GM12874 (cell line): ENCODE measurements at regions not wholly inside any gene's neighbourhood (a gene's known extent, or its start where the extent isn't known, plus 50 kb on each side); places are given as distances from the start of the nearest gene placed in this dataset.

Experiments
- TF ChIP-seq, protein P1 (sequence below): IDR thresholded peaks from 2 replicates; pipeline ENCODE4 v1.5.1; 2011; ENCODE audit warnings: low read depth, mild to moderate bottlenecking, control low read depth, low read length, moderate library complexity; ENCODE audit not compliant: insufficient read depth

DNA sequence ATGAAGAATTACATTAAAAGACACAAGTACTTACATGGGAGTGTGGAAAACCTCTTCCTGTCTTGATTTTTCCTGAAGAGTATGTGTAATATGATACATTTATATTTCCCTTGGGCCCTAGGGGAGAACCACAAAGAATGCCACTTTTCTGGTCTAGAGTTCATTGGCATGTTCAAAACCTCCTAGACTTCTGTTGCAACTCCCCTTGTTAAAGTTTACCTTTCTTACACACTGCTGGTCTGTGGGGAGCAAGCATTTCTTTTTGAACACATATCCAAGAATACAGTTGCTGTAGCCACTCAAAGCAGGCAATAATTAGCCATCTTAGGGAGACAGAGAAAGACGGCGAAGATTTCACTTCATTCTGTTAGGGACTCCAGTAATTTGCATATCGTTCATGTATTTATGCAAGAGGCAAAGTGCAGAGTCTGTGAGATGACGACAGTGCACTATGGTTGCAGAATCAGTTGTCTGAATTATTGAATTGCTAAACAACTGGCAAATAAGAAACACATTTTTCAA, 103.5 kb downstream of the NOL4 start:
- TF ChIP-seq, protein P1, sequence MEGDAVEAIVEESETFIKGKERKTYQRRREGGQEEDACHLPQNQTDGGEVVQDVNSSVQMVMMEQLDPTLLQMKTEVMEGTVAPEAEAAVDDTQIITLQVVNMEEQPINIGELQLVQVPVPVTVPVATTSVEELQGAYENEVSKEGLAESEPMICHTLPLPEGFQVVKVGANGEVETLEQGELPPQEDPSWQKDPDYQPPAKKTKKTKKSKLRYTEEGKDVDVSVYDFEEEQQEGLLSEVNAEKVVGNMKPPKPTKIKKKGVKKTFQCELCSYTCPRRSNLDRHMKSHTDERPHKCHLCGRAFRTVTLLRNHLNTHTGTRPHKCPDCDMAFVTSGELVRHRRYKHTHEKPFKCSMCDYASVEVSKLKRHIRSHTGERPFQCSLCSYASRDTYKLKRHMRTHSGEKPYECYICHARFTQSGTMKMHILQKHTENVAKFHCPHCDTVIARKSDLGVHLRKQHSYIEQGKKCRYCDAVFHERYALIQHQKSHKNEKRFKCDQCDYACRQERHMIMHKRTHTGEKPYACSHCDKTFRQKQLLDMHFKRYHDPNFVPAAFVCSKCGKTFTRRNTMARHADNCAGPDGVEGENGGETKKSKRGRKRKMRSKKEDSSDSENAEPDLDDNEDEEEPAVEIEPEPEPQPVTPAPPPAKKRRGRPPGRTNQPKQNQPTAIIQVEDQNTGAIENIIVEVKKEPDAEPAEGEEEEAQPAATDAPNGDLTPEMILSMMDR = no peak

DNA sequence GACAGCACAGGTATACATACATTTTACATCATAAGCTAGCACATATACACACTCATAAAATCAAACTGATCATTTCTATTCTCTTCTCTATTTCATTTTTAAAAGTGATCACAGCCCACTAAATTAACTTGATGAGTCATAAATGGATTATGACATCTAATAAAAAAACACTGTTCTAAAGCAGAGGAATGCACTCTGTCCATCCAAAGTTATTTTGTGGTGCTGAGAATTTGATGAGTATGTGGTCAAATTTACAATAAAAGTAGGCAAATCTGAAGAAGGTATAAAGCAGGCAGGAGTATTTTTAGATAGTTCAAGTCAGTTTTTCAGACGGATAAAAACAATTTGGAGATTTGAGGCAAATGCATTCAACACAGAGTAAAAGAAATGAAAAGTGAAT, 104.4 kb downstream of the NOL4 start:
- TF ChIP-seq, protein P1 = no peak

DNA sequence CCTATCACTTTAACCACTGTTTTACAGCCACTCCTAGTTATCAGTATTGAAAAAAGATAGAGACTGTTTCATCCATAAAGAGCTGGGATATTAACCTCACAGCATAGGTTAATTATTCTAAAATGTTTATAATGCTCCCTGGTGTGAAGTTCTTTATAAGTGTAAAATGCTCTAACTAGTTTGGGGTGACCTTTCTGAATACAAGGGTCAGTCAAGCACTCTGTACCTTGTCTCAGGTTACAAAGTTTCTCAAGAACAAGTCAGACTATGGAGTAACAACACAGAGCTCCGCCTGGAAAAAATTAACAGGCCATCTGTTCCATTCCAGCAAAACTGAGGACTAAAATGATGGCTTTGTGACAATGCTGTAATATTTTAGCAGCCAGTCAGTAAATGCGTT, 107.4 kb downstream of the NOL4 start:
- TF ChIP-seq, protein P1 = no peak

DNA sequence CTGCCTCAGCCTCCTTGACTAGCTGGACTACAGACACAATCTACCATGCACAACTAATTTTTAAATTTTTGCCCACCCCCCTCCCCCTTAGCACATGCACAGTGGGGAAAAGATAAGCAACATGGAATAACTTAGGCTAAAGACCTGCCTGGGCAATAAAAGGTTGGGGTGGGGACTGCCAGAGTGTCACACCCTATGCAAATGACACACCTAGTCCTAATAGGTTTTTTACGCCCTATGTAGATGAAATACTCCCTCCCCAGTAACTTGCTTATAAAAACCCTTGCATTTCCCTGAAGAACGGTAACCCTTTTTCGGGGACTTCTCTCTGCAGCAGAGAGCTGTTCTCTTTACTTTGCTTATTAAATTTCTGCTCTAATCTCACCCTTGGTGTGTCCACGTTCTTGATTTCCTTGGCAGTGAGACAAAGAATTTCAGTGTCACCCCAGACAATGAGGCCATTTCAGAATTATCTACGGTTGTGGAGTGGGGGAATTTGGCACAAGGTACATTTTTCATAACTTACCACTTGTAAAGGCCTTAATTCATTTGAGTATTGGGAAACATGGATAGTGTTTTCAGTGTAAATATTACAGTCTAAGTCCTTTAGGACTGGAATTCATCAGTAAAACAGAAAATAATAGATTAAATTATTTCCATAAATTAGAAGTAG, 109.2 kb downstream of the NOL4 start:
- TF ChIP-seq, protein P1 = no peak

DNA sequence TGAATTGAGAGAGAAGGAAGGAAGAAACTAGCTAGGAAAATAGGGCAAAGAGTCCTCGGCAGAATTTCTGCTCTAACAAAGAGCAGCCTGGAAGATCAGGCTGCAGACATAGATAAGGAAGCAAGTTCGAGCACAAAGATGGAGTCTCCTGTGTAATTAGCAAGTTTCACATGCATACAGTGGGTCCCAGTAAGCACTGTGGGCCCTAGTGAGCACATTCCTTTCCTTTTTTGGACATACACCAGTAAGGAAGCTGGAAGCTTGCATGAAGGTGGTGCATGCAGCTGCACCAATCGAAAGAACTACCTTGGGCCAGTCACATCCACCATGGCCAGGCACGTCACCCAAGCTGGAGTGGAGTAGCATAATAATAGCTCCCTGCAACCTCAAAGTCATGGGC, 109.7 kb downstream of the NOL4 start:
- TF ChIP-seq, protein P1 = no peak

DNA sequence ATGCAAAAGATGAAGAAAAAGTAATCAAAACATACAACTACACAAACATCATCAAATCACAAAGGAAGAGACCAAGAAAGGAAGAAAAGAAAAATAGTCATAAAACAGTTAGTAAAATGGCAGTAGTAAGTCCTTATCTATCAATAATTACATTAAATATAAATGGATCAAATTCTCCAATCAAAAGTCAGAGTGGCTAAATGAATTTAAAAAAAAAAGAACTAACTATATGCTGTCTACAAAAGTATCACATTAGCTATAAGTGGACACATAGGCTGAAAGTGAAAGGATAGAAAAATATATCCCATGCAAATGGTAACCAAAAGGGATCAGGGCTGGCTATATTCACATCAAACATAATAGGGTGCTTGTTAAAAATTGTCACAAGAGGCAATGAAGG, 116.5 kb downstream of the NOL4 start:
- TF ChIP-seq, protein P1 = no peak

DNA sequence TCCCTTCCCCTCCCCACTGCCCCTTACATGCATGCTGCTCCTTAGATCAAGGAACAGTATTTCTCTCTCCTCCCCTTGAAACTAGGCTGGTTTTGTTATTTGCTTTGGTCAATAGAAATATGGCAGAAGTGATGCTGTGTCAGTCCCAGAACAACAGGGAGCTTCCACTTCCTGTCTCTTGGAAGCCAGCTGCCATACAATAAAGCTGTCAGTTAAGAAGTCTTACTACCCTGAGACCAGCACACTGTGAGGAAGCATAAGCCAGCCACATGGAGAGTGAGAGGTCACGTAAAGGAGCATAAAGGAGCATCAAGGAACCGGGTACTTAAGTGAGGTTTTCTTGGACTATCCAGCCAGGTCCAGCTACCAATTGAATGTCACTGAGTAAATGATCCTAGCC, 126.6 kb downstream of the NOL4 start:
- TF ChIP-seq, protein P1 = no peak
